ENCODE measurements at regions not wholly inside any gene's neighbourhood (a gene's known extent, or its start where the extent isn't known, plus 50 kb on each side); places are given as distances from the start of the nearest gene placed in this dataset.
"Not testable (repeated sequence)": the region's sequence is repeated elsewhere in the genome, so short reads cannot be mapped to it uniquely, and the experiment has no call there.

- no peaks in the 10 kb centered on the region for H3K36me3 ChIP-seq (ENCODE audit: control insufficient read depth in 2 of 2, extremely low read depth in 1 of 2, insufficient read depth in 2 of 2, low read length in 2 of 2)
- H3K79me2 ChIP-seq (ENCODE audit: control insufficient read depth, insufficient read depth, low read length), result no peaks in the 10 kb centered on the region
- H3K9me3 ChIP-seq (ENCODE audit: control insufficient read depth, low read depth, low read length), result no peaks in the 10 kb centered on the region
- H3K9me1 ChIP-seq (ENCODE audit: control insufficient read depth, extremely low read depth, insufficient read depth, low read length), result no peaks in the 10 kb centered on the region
- no peak overlapping the region for H3K4me3 ChIP-seq (ENCODE audit: control insufficient read depth in 2 of 3, extremely low read depth in 1 of 3, insufficient read depth in 2 of 3, low read depth in 1 of 3, low read length in 3 of 3)
- H2AFZ ChIP-seq (ENCODE audit: control insufficient read depth, low read length), result no peak overlapping the region
- no peak for DNase-seq (ENCODE audit: low read depth, low spot score)
- H3K9ac ChIP-seq (ENCODE audit: control insufficient read depth, extremely low read depth, insufficient read depth, low read length), result no peak overlapping the region
- no peak for TF ChIP-seq EZH2 (IDR thresholded peaks at IDR 0.05; ENCODE audit: low read length)
- TF ChIP-seq CTCF (optimal IDR thresholded peaks at IDR 0.05 in 1 of 3, IDR thresholded peaks at IDR 0.05 in 1 of 3, conservative IDR thresholded peaks at IDR 0.05 in 1 of 3; ENCODE audit: extremely low read depth in 1 of 3, insufficient read depth in 2 of 3, low read length in 3 of 3), result no peak
- no peak overlapping the region for H3K4me2 ChIP-seq (ENCODE audit: control insufficient read depth, extremely low read depth, insufficient read depth, low read depth, low read length)
- H3K27me3 ChIP-seq (ENCODE audit: control insufficient read depth, extremely low read depth, insufficient read depth, low read length), result no peaks in the 10 kb centered on the region
- no peaks in the 10 kb centered on the region for H3K4me1 ChIP-seq (ENCODE audit: control insufficient read depth, extremely low read depth, insufficient read depth, low read length)
- H4K20me1 ChIP-seq (ENCODE audit: control insufficient read depth, extremely low read depth, insufficient read depth, low read length), result no peaks in the 10 kb centered on the region
- no peak overlapping the region for H3K27ac ChIP-seq (ENCODE audit: control insufficient read depth, insufficient read depth, low read length)
- FAIRE-seq, result no peak
- dilution Hi-C loops (cut with MboI; ENCODE audit: extremely low pct_ligation_motif_present, low sequenced_read_pairs), result no loop called here
These were observed 1324.2 kb downstream of the RPA4 start for GRCh38 chrX:98207947-98208346.

- no peak for DNase-seq (ENCODE audit: low read depth, low spot score)
- TF ChIP-seq EZH2 (IDR thresholded peaks at IDR 0.05; ENCODE audit: low read length), result no peak
- no peak for TF ChIP-seq CTCF (optimal IDR thresholded peaks at IDR 0.05 in 1 of 3, IDR thresholded peaks at IDR 0.05 in 1 of 3, conservative IDR thresholded peaks at IDR 0.05 in 1 of 3; ENCODE audit: extremely low read depth in 1 of 3, insufficient read depth in 2 of 3, low read length in 3 of 3)
These were observed 1347.3 kb downstream of the RPA4 start for GRCh38 chrX:98231003-98231402.

GRCh38 chrX:98240061-98240460 is 1356.4 kb downstream of the RPA4 start:
- H4K20me1 ChIP-seq (ENCODE audit: control insufficient read depth, extremely low read depth, insufficient read depth, low read length); H3K27me3 ChIP-seq (ENCODE audit: control insufficient read depth, extremely low read depth, insufficient read depth, low read length); H3K27ac ChIP-seq (ENCODE audit: control insufficient read depth, insufficient read depth, low read length); H3K4me3 ChIP-seq (ENCODE audit: control insufficient read depth in 2 of 3, extremely low read depth in 1 of 3, insufficient read depth in 2 of 3, low read depth in 1 of 3, low read length in 3 of 3); H3K9me3 ChIP-seq (ENCODE audit: control insufficient read depth, low read depth, low read length); FAIRE-seq; H3K9ac ChIP-seq (ENCODE audit: control insufficient read depth, extremely low read depth, insufficient read depth, low read length); DNase-seq (ENCODE audit: low read depth, low spot score); dilution Hi-C loops (cut with MboI; ENCODE audit: extremely low pct_ligation_motif_present, low sequenced_read_pairs); H3K36me3 ChIP-seq (ENCODE audit: control insufficient read depth in 2 of 2, extremely low read depth in 1 of 2, insufficient read depth in 2 of 2, low read length in 2 of 2); H3K4me1 ChIP-seq (ENCODE audit: control insufficient read depth, extremely low read depth, insufficient read depth, low read length); H3K9me1 ChIP-seq (ENCODE audit: control insufficient read depth, extremely low read depth, insufficient read depth, low read length); H2AFZ ChIP-seq (ENCODE audit: control insufficient read depth, low read length); H3K79me2 ChIP-seq (ENCODE audit: control insufficient read depth, insufficient read depth, low read length); H3K4me2 ChIP-seq (ENCODE audit: control insufficient read depth, extremely low read depth, insufficient read depth, low read depth, low read length): not testable (repeated sequence)

More at GRCh38 chrX:98231003-98231402, 1347.3 kb downstream of the RPA4 start:
- H3K9ac ChIP-seq (ENCODE audit: control insufficient read depth, extremely low read depth, insufficient read depth, low read length), result no peak overlapping the region
- H4K20me1 ChIP-seq (ENCODE audit: control insufficient read depth, extremely low read depth, insufficient read depth, low read length), result no peaks in the 10 kb centered on the region
- peak; percentile 20 for FAIRE-seq
- H3K27ac ChIP-seq (ENCODE audit: control insufficient read depth, insufficient read depth, low read length), result no peak overlapping the region
- no peaks in the 10 kb centered on the region for H3K9me3 ChIP-seq (ENCODE audit: control insufficient read depth, low read depth, low read length)
- H3K4me3 ChIP-seq (ENCODE audit: control insufficient read depth in 2 of 3, extremely low read depth in 1 of 3, insufficient read depth in 2 of 3, low read depth in 1 of 3, low read length in 3 of 3), result no peak overlapping the region
- H3K4me1 ChIP-seq (ENCODE audit: control insufficient read depth, extremely low read depth, insufficient read depth, low read length), result no peaks in the 10 kb centered on the region
- H3K4me2 ChIP-seq (ENCODE audit: control insufficient read depth, extremely low read depth, insufficient read depth, low read depth, low read length), result no peak overlapping the region
- H2AFZ ChIP-seq (ENCODE audit: control insufficient read depth, low read length), result no peak overlapping the region
- H3K79me2 ChIP-seq (ENCODE audit: control insufficient read depth, insufficient read depth, low read length), result no peaks in the 10 kb centered on the region
- no peaks in the 10 kb centered on the region for H3K36me3 ChIP-seq (ENCODE audit: control insufficient read depth in 2 of 2, extremely low read depth in 1 of 2, insufficient read depth in 2 of 2, low read length in 2 of 2)
- no peaks in the 10 kb centered on the region for H3K9me1 ChIP-seq (ENCODE audit: control insufficient read depth, extremely low read depth, insufficient read depth, low read length)
- dilution Hi-C loops (cut with MboI; ENCODE audit: extremely low pct_ligation_motif_present, low sequenced_read_pairs), result no loop called here
- no peaks in the 10 kb centered on the region for H3K27me3 ChIP-seq (ENCODE audit: control insufficient read depth, extremely low read depth, insufficient read depth, low read length)

Data from keratinocyte (primary cell).